ENCODE measurements at regions not wholly inside any gene's neighbourhood (a gene's known extent, or its start where the extent isn't known, plus 50 kb on each side); places are given as distances from the start of the nearest gene placed in this dataset.
A peak's percentile ranks its signal among the peaks of the same experiment; 100 is the strongest.
"Not testable (repeated sequence)": the region's sequence is repeated elsewhere in the genome, so short reads cannot be mapped to it uniquely, and the experiment has no call there.

DNA sequence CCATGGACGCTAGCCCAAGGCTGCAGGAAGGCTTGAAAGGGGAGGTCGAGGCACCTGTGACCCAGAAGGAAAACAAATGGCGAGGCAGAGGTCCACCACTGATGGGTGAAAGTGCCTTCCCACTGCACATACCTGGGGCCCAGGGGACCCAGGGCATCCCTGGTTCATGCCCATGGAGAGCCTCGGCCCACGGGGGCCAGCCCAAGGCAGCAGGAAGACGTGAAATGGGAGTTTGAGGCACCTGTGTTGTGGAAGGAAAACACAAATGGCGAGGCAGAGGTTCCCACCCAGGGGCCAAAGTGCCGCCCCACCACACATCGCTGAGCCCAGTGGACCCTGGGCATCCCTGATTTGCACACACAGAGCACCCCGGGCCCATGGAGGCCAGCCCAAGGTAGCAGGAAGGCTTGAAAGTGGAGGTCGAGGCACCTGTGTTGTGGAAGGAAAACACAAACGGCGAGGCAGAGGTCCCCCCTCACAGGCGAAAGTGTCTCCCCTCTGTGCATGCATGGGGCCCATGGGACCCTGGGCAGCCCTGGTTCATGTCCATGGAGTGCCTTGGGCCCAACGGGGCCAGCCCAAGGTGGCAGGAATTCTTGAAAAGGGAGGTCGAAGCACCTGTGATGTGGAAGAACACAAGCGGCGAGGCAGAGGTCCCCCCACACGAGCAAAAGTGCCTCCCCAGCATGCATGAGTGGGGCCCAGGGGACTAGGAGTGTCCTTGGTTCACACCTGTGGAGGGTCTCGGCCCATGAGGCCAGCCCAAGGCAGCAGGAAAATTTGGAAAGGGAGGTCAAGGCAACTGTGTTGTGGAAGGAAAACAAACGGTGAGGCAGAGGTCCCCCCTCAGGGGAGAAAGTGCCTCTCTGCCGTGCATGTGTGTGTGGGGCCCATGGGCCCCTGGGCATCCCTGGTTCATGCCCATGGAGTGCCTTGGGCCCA, 383.3 kb downstream of the ALG10 start:
- intact Hi-C loops (cut with DNase I): no loop called here
- TF ChIP-seq, protein P1, sequence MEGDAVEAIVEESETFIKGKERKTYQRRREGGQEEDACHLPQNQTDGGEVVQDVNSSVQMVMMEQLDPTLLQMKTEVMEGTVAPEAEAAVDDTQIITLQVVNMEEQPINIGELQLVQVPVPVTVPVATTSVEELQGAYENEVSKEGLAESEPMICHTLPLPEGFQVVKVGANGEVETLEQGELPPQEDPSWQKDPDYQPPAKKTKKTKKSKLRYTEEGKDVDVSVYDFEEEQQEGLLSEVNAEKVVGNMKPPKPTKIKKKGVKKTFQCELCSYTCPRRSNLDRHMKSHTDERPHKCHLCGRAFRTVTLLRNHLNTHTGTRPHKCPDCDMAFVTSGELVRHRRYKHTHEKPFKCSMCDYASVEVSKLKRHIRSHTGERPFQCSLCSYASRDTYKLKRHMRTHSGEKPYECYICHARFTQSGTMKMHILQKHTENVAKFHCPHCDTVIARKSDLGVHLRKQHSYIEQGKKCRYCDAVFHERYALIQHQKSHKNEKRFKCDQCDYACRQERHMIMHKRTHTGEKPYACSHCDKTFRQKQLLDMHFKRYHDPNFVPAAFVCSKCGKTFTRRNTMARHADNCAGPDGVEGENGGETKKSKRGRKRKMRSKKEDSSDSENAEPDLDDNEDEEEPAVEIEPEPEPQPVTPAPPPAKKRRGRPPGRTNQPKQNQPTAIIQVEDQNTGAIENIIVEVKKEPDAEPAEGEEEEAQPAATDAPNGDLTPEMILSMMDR (IDR thresholded peaks at IDR 0.05): no peak
- TF ChIP-seq POLR2A (IDR thresholded peaks at IDR 0.05): no peak
- WGBS, 4 donors: 62 to 78% (median 74%) methylated on average over 22 of the region's 22 CpGs

DNA sequence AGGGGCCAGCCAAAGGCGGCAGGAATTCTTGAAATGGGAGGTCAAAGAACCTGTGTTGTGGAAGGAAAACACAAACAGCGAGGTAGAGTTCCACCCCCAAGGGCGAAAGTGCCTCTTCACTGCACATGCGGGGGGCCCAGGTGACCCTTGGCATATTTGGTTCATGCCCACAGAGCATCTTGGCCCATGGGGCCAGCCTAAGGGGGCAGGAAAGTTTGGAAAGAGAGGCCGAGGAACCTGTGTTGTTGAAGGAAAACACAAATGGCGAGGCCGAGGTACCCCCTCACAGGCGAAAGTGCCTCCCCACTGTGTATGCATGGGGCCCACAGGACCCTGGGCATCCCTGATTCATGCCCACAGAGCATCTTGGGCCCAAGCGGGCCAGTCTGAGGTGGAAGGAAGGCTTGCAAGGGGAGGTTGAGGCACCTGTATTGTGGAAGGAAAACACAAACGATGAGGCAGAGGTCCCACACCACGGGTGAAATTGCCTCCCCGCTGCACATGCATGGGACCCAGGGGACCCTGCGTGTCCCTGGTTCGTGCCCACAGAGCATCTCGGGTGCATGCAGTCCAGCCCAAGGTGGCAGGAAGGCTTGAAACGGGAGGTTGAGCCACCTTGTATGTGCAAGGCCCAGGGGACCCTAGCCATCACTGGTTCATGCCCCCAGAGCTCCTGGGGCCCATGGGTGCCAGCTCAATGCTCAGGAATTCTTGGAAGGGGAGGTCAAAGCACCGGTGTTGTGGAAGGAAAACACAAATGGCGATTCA, 384.1 kb downstream of the ALG10 start:
- ATAC-seq: no peak
- intact Hi-C loops (cut with DNase I): no loop called here
- WGBS, 4 donors: 66 to 76% (median 70%) methylated on average over 17 to 18 of the region's 18 CpGs
- TF ChIP-seq POLR2A (IDR thresholded peaks at IDR 0.05): no peak
- TF ChIP-seq, protein P1 (IDR thresholded peaks at IDR 0.05): no peak
- peaks cover 0 to 89% (median 61%) of the 10 kb centered on the region in 12 donors for H3K9me3 ChIP-seq
- H3K4me3 ChIP-seq: no peak overlapping the region
- no peak overlapping the region for H3K27ac ChIP-seq
- H3K36me3 ChIP-seq: no peaks in the 10 kb centered on the region
- H3K4me1 ChIP-seq: no peaks in the 10 kb centered on the region
- DNase-seq: peak; percentile 4 to 28 (median 11)
- H3K27me3 ChIP-seq: no peaks in the 10 kb centered on the region

More for the DNA sequence above, 383.3 kb downstream of the ALG10 start:
- DNase-seq: peak; percentile 3 to 40 (median 8)
- Histone ChIP-seq H3K4me1 (no peaks in the 10 kb centered on the region), H3K27ac (no peak overlapping the region), H3K9me3 (peaks cover 0 to 88% (median 55%) of the 10 kb centered on the region in 12 donors), H3K27me3 (peaks cover 0 to 5% (median 0%) of the 10 kb centered on the region in 9 donors), H3K36me3 (no peaks in the 10 kb centered on the region), H3K4me3 (no peak overlapping the region)
- no peak for ATAC-seq

DNA sequence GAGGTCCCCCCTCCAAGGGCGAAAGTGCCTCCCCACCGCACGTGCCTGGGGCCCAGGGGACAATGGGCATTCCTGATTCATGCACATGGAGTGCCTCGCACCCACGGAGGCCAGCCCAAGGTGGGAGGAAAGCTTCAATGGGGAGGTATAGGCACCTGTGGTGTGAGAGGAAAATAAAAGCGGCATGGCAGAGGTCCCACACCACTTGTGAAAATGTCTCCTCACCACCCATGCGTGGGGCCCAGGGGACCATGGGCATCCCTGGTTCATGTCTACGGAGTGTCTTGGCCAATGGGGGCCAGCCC, 384.7 kb downstream of the ALG10 start:
- TF ChIP-seq POLR2A (IDR thresholded peaks at IDR 0.05): no peak
- TF ChIP-seq, protein P1 (IDR thresholded peaks at IDR 0.05): no peak
- WGBS, 4 donors: 70 to 76% (median 73%) methylated on average over 8 of the region's 8 CpGs
- Histone ChIP-seq H3K4me1 (no peaks in the 10 kb centered on the region), H3K27ac (no peak overlapping the region), H3K27me3 (no peaks in the 10 kb centered on the region), H3K36me3 (no peaks in the 10 kb centered on the region), H3K4me3 (no peak overlapping the region), H3K9me3 (peaks cover 0 to 89% (median 66%) of the 10 kb centered on the region in 12 donors)
- intact Hi-C loops (cut with DNase I): no loop called here
- ATAC-seq: no peak
- peak; percentile 1 to 46 (median 4) for DNase-seq

DNA sequence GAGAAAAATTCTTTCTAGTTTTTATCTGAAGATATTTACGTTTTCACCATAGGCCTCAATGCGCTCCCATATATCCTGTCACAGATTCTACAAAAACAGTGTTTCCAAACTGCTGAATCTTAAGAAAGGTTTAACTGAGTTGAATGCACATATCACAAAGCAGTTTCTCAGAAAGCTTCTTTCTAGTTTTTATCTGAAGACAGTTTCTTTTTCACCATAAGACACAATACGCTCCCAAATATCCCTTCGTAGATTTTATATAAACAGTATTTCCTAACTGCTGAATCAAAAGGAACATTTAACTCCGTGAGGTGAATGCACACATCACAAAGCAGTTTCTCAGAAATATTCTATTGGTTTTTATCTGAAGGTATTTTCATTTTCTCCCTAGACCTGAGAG, 385.5 kb downstream of the ALG10 start:
- ATAC-seq (no peak), DNase-seq (no peak)
- intact Hi-C loops (cut with DNase I): no loop called here
- H3K27ac ChIP-seq: no peak overlapping the region
- WGBS, 4 donors: 64 to 84% (median 82%) methylated on average over 5 of the region's 5 CpGs
- H3K4me3 ChIP-seq: no peak overlapping the region
- H3K4me1 ChIP-seq: no peaks in the 10 kb centered on the region
- no peaks in the 10 kb centered on the region for H3K27me3 ChIP-seq
- peaks cover 0 to 91% (median 75%) of the 10 kb centered on the region in 12 donors for H3K9me3 ChIP-seq
- TF ChIP-seq, protein P1 (IDR thresholded peaks at IDR 0.05): no peak
- no peak for TF ChIP-seq POLR2A (IDR thresholded peaks at IDR 0.05)
- H3K36me3 ChIP-seq: no peaks in the 10 kb centered on the region

DNA sequence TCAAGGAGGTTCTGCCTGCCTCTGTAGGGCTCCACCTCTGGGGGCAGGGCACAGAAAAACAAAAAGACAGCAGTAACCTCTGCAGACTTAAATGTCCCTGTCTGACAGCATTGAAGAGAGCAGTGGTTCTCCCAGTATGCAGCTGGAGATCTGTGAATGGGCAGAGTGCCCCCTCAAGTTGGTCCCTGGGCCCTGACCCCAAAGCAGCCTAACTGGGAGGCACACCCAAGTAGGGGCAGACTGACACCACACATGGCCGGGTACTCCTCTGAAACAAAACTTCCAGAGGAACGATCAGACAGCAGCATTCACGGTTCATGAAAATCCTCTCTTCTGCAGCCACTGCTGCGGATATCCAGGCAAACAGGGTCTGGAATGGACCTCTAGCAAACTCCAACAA, 409.2 kb downstream of the ALG10 start:
- H3K36me3 ChIP-seq; H3K4me3 ChIP-seq; H3K27me3 ChIP-seq; H3K27ac ChIP-seq; intact Hi-C loops (cut with DNase I); ATAC-seq; H3K4me1 ChIP-seq: not testable (repeated sequence)
- WGBS, 4 donors: 49 to 70% (median 68%) methylated on average over 4 of the region's 4 CpGs
- peak in 2 of 5 donors; percentile 0 to 6 for DNase-seq
- H3K9me3 ChIP-seq: peaks cover 0 to 50% (median 22%) of the 10 kb centered on the region in 12 donors
